Limb (tissue), 2 donors: ENCODE measurements at regions not wholly inside any gene's neighbourhood (a gene's known extent, or its start where the extent isn't known, plus 50 kb on each side); places are given as distances from the start of the nearest gene placed in this dataset.

Experiments used
- DNase-seq, 2 donors: peaks; one replicate each; pipeline ENCODE4 v3.0.0-alpha.2; 2016; ENCODE audit errors: extremely low spot score in 2 of 2

- DNase-seq: peak; percentile 59 to 82
These were observed 83.2 kb upstream of the EYA2 start for GRCh38 chr20:46811224-46812084.

DNA sequence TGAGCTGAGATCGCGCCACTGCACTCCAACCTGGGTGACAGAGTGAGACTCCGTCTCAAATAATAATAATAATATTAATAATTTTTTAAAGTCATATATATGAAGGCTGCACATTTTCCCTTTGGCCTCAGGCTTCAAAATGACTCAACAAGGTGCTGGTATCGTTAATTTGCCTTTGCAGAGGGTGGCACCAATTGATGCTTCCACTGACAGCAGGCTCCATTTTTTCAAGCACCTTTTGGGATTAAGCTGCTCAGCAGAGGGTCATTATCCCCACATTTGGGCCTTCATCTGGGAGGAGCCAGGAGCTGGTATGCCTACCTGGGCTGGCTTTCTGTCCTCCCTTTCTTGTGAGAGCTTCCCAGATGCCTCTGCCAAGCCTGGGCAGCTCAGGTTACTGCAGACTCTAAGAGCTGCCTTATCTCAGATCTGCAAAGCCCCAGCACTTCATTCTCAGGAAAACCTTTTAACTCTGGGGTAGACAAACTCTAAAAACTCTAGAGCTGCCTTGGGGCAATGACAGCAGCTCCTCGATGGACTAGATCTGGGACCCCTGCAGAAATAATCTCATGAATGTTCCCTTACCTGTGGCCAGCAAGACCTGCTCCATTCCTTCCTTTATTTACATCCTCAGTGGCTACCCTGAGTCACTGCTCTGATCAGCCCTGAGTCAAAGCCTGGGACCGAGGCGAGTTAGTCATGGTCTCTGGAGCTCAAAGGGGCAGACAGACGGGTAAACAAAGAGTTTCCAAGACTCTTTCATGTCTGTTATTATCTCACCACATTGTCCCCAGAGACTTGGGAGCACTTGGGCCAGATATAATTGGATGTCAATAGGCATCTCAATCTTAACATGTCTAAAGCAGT, 80.0 kb upstream of the EYA2 start:
- DNase-seq: no peak

- no peak for DNase-seq
These were observed 78.5 kb upstream of the EYA2 start for GRCh38 chr20:46816097-46816496.

- DNase-seq: no peak
These were observed 77.6 kb upstream of the EYA2 start for GRCh38 chr20:46816886-46817638.

GRCh38 chr20:46820682-46821081, 74.0 kb upstream of the EYA2 start:
- no peak for DNase-seq

DNA sequence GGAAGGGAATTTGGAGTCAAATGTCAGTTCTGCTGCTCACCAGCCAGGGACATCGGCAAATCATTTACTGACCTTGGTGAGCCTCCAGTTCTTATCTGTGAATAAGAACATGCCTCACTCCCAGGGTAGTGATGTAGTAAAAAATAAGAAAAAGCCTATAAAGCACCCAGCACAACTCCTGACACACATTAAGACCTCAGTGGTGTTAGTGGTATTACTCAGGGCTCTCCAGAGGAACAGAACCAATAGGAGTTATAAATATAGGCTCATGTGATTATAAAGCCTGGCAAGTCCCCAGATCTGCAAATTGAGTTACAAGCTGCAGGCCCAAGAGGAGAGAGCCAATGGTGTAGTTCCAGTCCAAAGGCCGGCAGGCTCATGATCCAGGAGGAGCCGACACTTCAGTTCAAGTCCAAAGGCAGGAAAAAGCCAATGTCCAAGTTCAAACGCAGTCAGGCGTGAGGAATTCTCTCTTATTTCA, 71.3 kb upstream of the EYA2 start:
- DNase-seq: no peak

DNA sequence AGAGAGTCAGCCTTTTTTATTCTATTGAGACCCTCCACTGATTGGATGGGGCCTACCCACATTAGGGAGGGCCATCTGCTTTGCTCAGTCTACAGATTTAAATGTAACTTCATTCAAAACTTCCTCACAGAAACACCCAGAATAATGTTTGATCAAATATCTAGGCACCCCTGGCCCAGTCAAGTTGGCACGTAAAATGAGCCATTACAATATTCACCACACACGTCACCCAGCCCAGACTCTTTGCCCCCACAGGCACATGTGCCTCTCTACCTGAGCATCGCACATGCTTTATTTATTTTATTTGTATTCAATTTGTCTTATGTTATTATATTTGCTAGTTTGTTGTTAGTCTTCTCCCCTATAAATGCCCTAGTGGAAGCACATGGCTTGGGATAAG, 70.9 kb upstream of the EYA2 start:
- no peak for DNase-seq

GRCh38 chr20:46826343-46826984, 68.2 kb upstream of the EYA2 start:
- no peak for DNase-seq

DNA sequence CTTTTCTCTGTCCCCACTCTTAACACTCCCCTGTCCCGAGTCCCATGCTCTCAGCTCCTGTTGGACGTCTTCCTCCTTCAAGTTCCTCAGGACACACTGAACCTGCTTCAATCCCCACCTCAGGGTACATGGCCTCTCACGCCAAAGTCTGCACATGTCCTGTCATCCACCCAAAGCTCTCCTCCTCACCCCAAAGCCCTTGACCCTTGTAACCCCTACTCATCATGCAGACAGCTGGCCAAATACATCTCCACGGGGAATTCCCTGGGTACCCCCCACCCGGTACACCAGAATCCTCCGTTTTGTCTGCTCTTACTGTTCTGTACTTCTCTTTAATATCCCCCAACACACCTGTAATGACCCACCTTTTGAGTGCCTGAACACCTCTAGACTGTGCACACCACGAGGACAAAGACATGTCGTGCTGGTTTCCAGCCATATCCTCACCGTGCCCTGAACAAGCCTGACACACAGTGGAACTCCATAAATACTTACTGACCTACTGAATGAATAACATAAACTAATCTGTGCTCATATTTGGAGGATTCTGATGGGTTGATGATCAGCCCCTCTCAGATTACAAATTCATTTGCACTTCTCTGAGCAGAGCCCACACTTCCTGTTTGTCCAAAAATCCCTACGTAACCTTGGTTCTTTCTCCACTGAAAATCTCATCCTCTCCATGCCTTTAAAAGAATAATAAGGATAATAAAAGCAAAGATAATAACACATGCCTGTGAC, 66.8 kb upstream of the EYA2 start:
- DNase-seq: no peak

DNA sequence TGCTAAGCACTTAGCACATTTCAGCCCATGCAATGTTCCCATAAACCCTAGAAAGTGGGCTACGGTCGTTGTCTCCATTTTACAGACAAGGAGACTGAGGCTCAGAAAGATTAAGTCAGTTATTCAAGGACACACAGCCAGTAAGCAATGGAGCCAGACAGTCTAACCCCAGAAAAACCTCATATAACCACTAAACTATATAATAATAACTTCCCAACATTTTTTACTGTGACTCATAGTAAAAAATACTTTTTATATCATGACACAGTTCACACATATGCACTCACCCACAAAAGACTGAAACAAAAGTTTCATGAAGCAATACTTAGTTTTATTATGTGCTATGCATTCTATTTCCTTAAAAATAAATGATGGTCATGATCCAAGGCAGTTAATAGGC, 66.2 kb upstream of the EYA2 start:
- DNase-seq: no peak

- no peak for DNase-seq
These were observed 63.6 kb upstream of the EYA2 start for GRCh38 chr20:46830886-46831632.

- no peak for DNase-seq
These were observed 63.0 kb upstream of the EYA2 start for GRCh38 chr20:46831633-46832011.

- no peak for DNase-seq
These were observed 62.1 kb upstream of the EYA2 start for GRCh38 chr20:46832555-46832954.

- DNase-seq: no peak
These were observed 61.3 kb upstream of the EYA2 start for GRCh38 chr20:46833360-46833759.

- DNase-seq: no peak
These were observed 59.2 kb upstream of the EYA2 start for GRCh38 chr20:46835418-46835817.

- no peak for DNase-seq
These were observed 57.6 kb upstream of the EYA2 start for GRCh38 chr20:46837083-46837482.

DNA sequence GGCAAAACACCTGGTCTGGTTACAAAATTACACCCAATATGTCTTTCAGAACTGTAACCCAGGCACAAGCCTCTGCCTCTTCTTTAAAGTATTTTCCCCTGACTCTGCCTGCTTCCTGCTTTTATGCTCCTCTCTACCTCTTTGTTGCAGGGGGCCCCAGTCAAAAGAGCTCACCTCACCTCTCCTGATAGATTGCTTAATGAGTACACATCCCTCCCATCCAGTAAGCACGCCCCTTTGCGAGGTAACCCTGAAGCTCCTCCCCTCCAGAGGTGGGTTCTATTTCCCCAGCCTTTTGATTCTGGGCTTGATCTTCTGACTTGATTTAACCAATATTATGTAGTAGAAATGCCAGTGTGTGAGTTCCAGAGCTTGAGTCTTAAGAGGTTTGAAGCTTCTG, 56.6 kb upstream of the EYA2 start:
- DNase-seq: no peak

- no peak for DNase-seq
These were observed 54.5 kb upstream of the EYA2 start for GRCh38 chr20:46840054-46840729.
